Mesodermal cell (in vitro differentiated cells): ENCODE measurements at regions not wholly inside any gene's neighbourhood (a gene's known extent, or its start where the extent isn't known, plus 50 kb on each side); places are given as distances from the start of the nearest gene placed in this dataset.
"Not testable (repeated sequence)": the region's sequence is repeated elsewhere in the genome, so short reads cannot be mapped to it uniquely, and the experiment has no call there.

Experiments used
- H3K27ac ChIP-seq: 2 replicates; pipeline ENCODE4 v1.7.0; 2013; ENCODE audit warnings: mild to moderate bottlenecking, low read depth, low read length, moderate library complexity; ENCODE audit not compliant: severe bottlenecking
- H3K36me3 ChIP-seq: 2 replicates; pipeline ENCODE4 v1.7.1; 2013; ENCODE audit warnings: mild to moderate bottlenecking, low read length, moderate library complexity; ENCODE audit not compliant: control insufficient read depth, insufficient read depth
- H3K4me1 ChIP-seq: one replicate; pipeline ENCODE4 v1.7.1; 2013; ENCODE audit warnings: mild to moderate bottlenecking, low read length; ENCODE audit not compliant: insufficient read depth, control insufficient read depth, poor library complexity, severe bottlenecking
- H3K4me3 ChIP-seq: 2 replicates; pipeline ENCODE4 v1.7.0; 2013; ENCODE audit warnings: low read length, control low read depth, mild to moderate bottlenecking; ENCODE audit not compliant: insufficient read depth, poor library complexity, severe bottlenecking; ENCODE audit errors: extremely low read depth
- H3K9me3 ChIP-seq: 2 replicates; pipeline ENCODE4 v1.7.1; 2013; ENCODE audit warnings: mild to moderate bottlenecking, low read length, moderate library complexity; ENCODE audit not compliant: control insufficient read depth
- WGBS, 2 experiments: methylation state at CpG; one replicate each; pipeline ENCODE4 v1.1.5; 2013; ENCODE audit warnings: missing lambda C conversion rate in 2 of 2; ENCODE audit not compliant: insufficient coverage in 2 of 2; 5-methylcytosine and 5-hydroxymethylcytosine counted together

DNA sequence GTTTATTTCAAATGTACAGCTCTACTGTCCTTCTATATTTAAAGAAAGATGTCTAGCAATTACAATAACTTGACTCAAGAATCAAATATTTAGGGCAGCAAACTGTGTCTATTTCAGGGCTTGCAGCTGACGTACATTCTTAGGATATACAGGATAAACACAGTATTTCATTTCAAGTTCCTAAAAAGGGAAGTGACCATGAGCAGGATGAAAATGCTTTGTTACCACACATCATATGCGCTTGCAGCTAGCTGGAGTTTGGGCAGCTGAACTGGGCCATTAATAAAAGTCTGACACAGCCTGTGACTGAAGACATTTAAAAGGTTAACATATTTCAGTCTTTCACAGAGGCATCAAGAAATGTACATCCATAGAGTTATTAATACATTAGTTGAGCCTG, 264.6 kb upstream of the TRIB2 start:
- 83% methylated on average over 1 of the region's 2 CpGs; no CpG with 5 or more reads in 1 of the 2 experiments for WGBS, 2 experiments
- no peak overlapping the region for H3K27ac ChIP-seq
- H3K36me3 ChIP-seq = no peaks in the 10 kb centered on the region
- H3K4me3 ChIP-seq = no peak overlapping the region
- no peaks in the 10 kb centered on the region for H3K9me3 ChIP-seq
- H3K4me1 ChIP-seq = peaks cover 14% of the 10 kb centered on the region

DNA sequence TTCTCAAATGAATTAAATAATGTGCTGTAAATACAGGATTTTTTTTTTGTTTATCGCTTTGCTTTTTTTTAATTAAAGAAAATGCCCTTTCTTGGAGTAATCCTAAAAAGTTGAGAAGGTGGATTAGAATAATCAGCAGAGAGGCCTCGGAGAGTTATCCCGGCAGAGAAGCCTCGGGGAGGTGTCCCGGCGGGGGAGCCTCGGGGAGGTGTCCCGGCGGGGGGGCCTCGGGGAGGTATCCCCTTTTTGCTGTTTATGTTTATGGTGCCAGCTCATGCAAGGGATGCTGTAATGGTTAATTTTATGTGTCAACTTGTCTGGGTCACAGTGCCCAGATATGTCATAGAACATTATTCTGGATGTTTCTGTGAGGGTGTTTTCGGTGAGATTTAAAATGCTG, 263.0 kb upstream of the TRIB2 start:
- WGBS, 2 experiments = 63 to 100% methylated on average over 2 to 6 of the region's 11 CpGs
- Histone ChIP-seq H3K9me3 (no peaks in the 10 kb centered on the region), H3K36me3 (no peaks in the 10 kb centered on the region), H3K4me1 (peaks cover 14% of the 10 kb centered on the region), H3K4me3 (no peak overlapping the region), H3K27ac (no peak overlapping the region)

DNA sequence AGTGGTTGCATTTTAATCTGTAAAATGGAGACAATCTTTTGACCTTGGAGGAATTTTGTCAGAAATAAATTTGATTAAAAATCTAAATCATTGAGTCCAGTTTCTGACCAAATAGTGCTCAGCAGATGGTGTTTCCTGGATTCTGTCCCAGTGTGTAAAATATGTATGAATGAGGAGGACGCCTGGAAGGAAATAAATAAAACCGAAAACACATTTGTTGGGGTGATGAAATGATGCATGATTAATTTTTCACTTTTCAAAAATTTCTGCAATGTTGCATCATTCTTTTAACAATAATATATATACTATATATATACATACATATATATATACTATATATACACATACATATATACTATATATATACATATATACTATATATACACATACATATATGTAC, 261.1 kb upstream of the TRIB2 start:
- Histone ChIP-seq H3K27ac (no peak overlapping the region), H3K4me1 (peaks cover 9% of the 10 kb centered on the region), H3K36me3 (no peaks in the 10 kb centered on the region), H3K9me3 (no peaks in the 10 kb centered on the region), H3K4me3 (no peak overlapping the region)
- no CpG with 5 or more reads among the region's 2 CpGs for WGBS, 2 experiments

DNA sequence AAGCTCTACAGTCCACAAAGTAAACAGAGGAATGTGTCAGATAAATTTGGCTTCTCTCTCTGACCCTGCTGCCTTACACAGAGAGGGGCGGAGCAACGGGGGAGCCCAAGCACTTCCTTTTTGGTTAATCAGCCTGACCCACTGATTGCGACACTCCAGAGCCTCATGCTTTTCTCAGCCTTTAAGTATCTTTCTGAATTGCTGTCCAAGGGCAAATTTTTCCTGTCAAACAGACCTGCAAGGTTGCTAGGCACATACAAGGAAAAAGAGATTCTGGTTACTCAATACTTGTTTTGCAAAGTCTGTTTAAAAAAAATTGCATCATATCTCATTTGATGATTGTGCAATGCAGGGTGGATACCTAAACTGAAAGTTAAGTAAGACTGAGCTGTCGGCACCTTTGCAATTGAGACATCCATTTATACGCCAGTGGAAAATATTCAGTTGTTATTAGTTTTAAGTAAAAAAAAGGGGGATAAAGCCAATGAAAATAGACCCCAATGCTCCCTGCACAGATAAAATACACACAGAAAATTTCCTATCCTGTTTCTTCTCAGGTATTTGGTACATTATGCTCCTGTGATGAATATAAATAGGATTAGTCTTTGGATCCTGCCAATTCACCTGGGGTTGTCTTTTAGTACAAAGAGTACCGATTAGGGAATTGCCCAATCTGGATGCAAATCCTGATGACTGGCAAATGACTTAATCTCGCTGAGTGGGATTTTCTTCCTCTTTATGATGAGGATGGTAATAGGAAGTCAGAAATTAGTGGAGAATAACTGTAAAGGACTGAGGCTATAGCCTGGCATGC, 260.2 kb upstream of the TRIB2 start:
- Histone ChIP-seq H3K9me3 (no peaks in the 10 kb centered on the region), H3K4me1 (peaks cover 7% of the 10 kb centered on the region), H3K36me3 (no peaks in the 10 kb centered on the region), H3K27ac (no peak overlapping the region), H3K4me3 (no peak overlapping the region)
- 80 to 94% methylated on average over 5 to 7 of the region's 7 CpGs for WGBS, 2 experiments

DNA sequence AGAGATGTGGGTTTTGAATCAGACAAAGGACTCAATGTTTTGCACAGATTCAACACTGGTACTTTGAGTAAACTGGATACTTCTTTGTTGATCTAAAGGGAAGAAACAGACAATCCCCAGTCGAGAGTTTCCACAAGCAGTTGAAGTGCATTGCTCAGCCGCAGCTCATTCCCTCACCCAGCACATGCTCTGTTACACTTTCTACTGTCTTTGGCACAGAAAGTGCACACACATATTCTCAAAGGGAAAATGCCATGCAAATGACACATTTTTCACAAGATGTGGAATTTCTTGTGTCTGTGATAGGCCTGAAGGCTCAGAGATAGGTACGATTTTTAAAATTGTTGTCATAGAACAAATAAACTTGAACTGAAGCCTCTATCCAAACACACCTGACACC, 258.9 kb upstream of the TRIB2 start:
- 100% methylated on average over 1 of the region's 3 CpGs; no CpG with 5 or more reads in 1 of the 2 experiments for WGBS, 2 experiments

DNA sequence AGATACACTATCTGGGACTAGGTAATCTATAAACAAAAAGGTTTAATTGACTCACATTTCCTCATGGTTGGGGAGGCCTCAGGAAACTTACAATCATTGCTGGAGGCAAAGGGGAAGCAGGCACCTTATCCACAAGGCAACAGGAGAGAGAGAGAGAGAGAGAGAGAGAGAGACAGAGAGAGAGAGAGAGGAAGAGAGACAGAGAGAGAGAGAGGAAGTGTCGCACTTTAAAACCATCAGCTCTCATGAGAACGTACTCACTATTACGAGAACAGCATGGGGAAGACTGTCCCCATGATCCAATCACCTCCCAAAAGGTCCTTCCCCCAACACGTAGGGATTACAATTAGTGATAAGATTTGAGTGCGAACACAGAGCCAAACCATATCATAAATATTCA, 253.5 kb upstream of the TRIB2 start:
- H3K27ac ChIP-seq = no peak overlapping the region
- no peaks in the 10 kb centered on the region for H3K9me3 ChIP-seq
- H3K36me3 ChIP-seq = no peaks in the 10 kb centered on the region
- WGBS, 2 experiments = no CpG with 5 or more reads among the region's 5 CpGs
- H3K4me1 ChIP-seq = no peaks in the 10 kb centered on the region
- H3K4me3 ChIP-seq = no peak overlapping the region

More for the DNA sequence above, 258.9 kb upstream of the TRIB2 start:
- Histone ChIP-seq H3K4me3 (no peak overlapping the region), H3K27ac (no peak overlapping the region), H3K36me3 (no peaks in the 10 kb centered on the region), H3K9me3 (no peaks in the 10 kb centered on the region), H3K4me1 (no peaks in the 10 kb centered on the region)

DNA sequence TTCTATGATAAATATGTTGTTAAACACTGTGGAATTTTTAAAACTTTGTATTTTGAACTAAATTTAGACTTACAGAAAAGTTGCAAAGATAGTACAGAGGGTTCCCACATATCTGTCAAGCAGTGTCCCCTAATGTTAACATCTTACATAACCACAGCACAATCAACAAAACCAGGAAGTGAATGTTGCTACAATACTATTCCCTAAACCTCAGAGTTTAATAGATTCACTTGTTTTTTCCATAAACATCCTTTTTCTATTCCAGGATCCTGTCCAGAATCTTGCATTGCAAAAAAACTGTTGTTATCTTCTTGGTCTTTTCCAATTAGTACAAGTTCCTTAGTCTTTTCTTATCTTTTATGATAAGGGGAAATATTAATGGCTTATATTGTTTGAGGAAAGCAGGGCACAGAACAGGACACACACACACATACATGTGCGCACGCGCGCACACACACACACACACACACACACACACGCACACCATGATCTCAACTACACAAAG, 251.1 kb upstream of the TRIB2 start:
- Histone ChIP-seq H3K4me3 (no peak overlapping the region), H3K27ac (no peak overlapping the region), H3K9me3 (no peaks in the 10 kb centered on the region), H3K4me1 (peaks cover 4% of the 10 kb centered on the region), H3K36me3 (no peaks in the 10 kb centered on the region)
- WGBS, 2 experiments = 100% methylated on average over 1 of the region's 5 CpGs; no CpG with 5 or more reads in 1 of the 2 experiments

DNA sequence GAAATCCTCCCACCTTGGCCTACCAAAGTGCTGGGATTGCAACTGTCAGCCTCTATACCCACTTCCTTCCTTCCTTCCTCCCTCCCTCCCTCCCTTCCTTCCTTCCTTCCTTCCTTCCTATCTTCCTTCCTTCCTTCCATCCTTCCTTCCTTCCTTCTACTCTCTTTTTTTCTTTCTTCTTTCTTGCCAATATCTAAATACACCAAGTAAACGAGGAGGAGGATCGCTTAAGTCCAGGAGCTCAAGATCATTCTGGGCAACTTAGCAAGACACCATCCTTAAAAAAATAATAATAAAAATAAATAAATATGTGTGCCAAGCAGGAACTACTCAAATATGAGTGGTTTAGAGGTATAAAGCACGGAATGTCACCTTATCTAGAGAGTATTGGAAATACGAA, 249.4 kb upstream of the TRIB2 start:
- 87 to 90% methylated on average over 2 of the region's 4 CpGs for WGBS, 2 experiments
- peaks cover 4% of the 10 kb centered on the region for H3K4me1 ChIP-seq
- H3K4me3 ChIP-seq = no peak overlapping the region
- no peak overlapping the region for H3K27ac ChIP-seq
- H3K9me3 ChIP-seq = no peaks in the 10 kb centered on the region
- no peaks in the 10 kb centered on the region for H3K36me3 ChIP-seq

DNA sequence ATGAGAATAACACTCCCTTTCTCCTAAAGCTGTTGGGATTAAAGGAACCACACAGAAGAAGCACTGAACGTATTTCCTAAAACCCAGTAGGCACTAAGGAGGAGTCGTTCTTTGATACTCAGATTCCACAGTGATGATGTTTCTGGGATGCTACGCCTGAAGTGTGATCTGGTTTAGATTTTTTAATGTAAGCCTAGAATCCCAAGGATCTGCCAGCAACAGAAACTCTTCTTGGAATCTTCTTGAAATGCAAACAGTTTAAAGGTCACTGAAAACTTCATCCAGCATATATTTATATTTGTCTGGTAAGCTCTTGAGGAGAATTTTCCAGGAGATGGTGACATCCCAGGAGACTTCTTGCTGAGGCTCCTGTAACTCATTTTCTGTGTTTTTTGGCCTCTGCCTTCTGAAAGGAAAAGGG, 247.6 kb upstream of the TRIB2 start:
- 93% methylated on average over 2 of the region's 3 CpGs; no CpG with 5 or more reads in 1 of the 2 experiments for WGBS, 2 experiments
- Histone ChIP-seq H3K4me1 (peaks cover 4% of the 10 kb centered on the region), H3K9me3 (no peaks in the 10 kb centered on the region), H3K36me3 (no peaks in the 10 kb centered on the region), H3K27ac (no peak overlapping the region), H3K4me3 (no peak overlapping the region)

DNA sequence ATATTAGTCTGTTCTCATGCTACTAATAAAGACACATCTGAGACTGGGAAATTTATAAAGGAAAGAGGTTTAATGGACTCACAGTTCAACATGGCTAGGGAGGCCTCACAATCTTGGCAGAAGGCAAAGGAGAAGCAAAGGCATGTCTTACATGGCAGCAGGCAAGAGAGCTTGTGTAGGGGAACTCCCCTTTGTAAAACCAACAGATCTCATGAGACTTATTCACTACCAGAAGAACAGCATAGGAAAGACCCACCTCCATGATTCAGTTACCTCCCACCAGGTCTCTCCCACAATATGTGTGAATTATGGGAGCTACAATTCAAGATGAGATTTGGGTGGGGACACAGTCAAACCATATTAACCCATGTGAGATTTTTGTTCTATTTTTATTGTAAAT, 244.5 kb upstream of the TRIB2 start:
- H3K27ac ChIP-seq, H3K36me3 ChIP-seq, H3K9me3 ChIP-seq, H3K4me1 ChIP-seq, H3K4me3 ChIP-seq: not testable (repeated sequence)
